ENCODE measurements at regions not wholly inside any gene's neighbourhood (a gene's known extent, or its start where the extent isn't known, plus 50 kb on each side); places are given as distances from the start of the nearest gene placed in this dataset.

- TF ChIP-seq CHD1 (IDR thresholded peaks at IDR 0.05; ENCODE audit: low read depth, low read length) (no peak), CREB1 (IDR thresholded peaks at IDR 0.05) (no peak)
Observed at GRCh38 chr2:59084326-59084725, 843.2 kb upstream of the FANCL start (continued).
